ENCODE measurements at regions not wholly inside any gene's neighbourhood (a gene's known extent, or its start where the extent isn't known, plus 50 kb on each side); places are given as distances from the start of the nearest gene placed in this dataset.

GRCh38 chr9:109710830-109711229 is 69.2 kb upstream of the PALM2AKAP2 start:
- no peak for TF ChIP-seq CTCF (IDR thresholded peaks at IDR 0.05)
- H3K36me3 ChIP-seq: no peaks in the 10 kb centered on the region
- DNase-seq: no peak
- H3K4me1 ChIP-seq: no peaks in the 10 kb centered on the region
- H3K27ac ChIP-seq: no peak overlapping the region
- H3K4me3 ChIP-seq: no peak overlapping the region
- no peak for ATAC-seq
- no peaks in the 10 kb centered on the region for H3K27me3 ChIP-seq
- no peaks in the 10 kb centered on the region for H3K9me3 ChIP-seq
- intact Hi-C loops (cut with DNase I): no loop called here

- no peak for ATAC-seq
- TF ChIP-seq CTCF (IDR thresholded peaks at IDR 0.05): no peak
Observed at GRCh38 chr9:109715344-109715743, 64.7 kb upstream of the PALM2AKAP2 start.

GRCh38 chr9:109716631-109717030 is 63.4 kb upstream of the PALM2AKAP2 start:
- no peaks in the 10 kb centered on the region for H3K4me1 ChIP-seq
- DNase-seq: no peak
- no peaks in the 10 kb centered on the region for H3K36me3 ChIP-seq
- no peaks in the 10 kb centered on the region for H3K9me3 ChIP-seq
- no peak overlapping the region for H3K4me3 ChIP-seq
- intact Hi-C loops (cut with DNase I): no loop called here
- no peaks in the 10 kb centered on the region for H3K27me3 ChIP-seq
- no peak for ATAC-seq
- TF ChIP-seq CTCF (IDR thresholded peaks at IDR 0.05): no peak
- H3K27ac ChIP-seq: no peak overlapping the region

More at GRCh38 chr9:109715344-109715743, 64.7 kb upstream of the PALM2AKAP2 start:
- no peak for DNase-seq
- Histone ChIP-seq H3K27me3 (no peaks in the 10 kb centered on the region), H3K36me3 (no peaks in the 10 kb centered on the region), H3K4me3 (no peak overlapping the region), H3K4me1 (no peaks in the 10 kb centered on the region), H3K27ac (no peak overlapping the region), H3K9me3 (no peaks in the 10 kb centered on the region)
- intact Hi-C loops (cut with DNase I): no loop called here

GRCh38 chr9:109717342-109717741 is 62.7 kb upstream of the PALM2AKAP2 start:
- Histone ChIP-seq H3K27me3 (no peaks in the 10 kb centered on the region), H3K36me3 (no peaks in the 10 kb centered on the region), H3K27ac (no peak overlapping the region), H3K9me3 (no peaks in the 10 kb centered on the region), H3K4me1 (no peaks in the 10 kb centered on the region), H3K4me3 (no peak overlapping the region)
- ATAC-seq (no peak), DNase-seq (no peak)
- no peak for TF ChIP-seq CTCF (IDR thresholded peaks at IDR 0.05)
- intact Hi-C loops (cut with DNase I): no loop called here

- no peaks in the 10 kb centered on the region for H3K4me1 ChIP-seq
- TF ChIP-seq CTCF (IDR thresholded peaks at IDR 0.05): no peak
- no peak for ATAC-seq
- no peaks in the 10 kb centered on the region for H3K36me3 ChIP-seq
- no peak overlapping the region for H3K4me3 ChIP-seq
- no peaks in the 10 kb centered on the region for H3K27me3 ChIP-seq
- H3K27ac ChIP-seq: no peak overlapping the region
- intact Hi-C loops (cut with DNase I): no loop called here
- no peaks in the 10 kb centered on the region for H3K9me3 ChIP-seq
- DNase-seq: peak in 1 of 4 donors; percentile 24
Observed at GRCh38 chr9:109718861-109719260, 61.1 kb upstream of the PALM2AKAP2 start.
